ENCODE measurements at regions not wholly inside any gene's neighbourhood (a gene's known extent, or its start where the extent isn't known, plus 50 kb on each side); places are given as distances from the start of the nearest gene placed in this dataset.

DNA sequence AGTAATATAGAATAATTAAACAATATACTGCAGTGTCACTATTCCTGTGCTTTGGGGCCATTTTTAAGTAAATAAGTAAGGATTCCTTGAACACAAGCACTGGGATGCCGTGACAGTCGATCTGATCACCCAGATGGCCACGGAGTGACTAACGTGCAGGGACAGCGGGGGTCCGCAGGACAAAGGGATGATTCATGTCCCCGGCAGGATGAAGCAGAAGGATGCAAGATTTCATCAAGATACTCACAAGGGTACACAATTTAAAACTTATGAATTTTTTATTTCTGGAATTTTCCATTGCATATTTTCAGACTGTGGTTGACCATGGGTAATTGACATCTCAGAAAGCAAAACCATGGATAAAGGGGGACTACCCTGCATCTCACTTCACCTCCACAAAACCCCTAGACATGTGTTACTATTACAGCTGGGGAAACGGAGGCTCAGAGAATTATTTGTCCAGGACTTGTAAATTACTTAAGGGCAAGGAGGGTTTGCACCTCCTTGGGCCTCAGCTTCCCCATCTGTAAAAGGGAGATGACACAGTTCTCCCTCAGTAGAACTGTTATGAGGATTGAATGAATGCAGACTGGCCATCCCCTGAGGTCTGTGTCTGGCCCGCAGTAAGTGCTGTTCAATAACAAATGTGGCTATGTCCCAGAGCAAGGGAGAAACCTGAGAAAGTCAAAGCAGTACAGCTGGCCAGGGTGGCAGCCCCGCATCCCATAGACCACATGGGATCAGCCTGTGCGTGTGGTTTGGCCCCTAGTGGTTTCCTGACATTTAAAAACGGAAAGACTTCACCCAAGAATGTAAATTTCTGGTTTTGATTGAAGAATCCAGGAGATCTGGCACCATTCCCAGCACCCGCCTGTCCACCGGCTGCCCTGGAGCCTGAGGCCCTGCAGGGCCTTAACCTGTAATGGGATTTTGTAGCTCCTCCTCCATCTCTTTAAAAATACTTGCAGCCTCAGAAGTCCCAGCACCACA lies 235.5 kb downstream of the BMP7 start:
- peaks cover 19% of the 10 kb centered on the region for H3K27me3 Mint-ChIP-seq (ENCODE audit: insufficient read depth, low read depth)
- H3K4me3 Mint-ChIP-seq, result no peak overlapping the region
- no peaks in the 10 kb centered on the region for H3K36me3 ChIP-seq
- H2AFZ ChIP-seq (replicated peaks), result peak overlapping the region; percentile 23
- H3K4me1 Mint-ChIP-seq, result peaks cover 60% of the 10 kb centered on the region
- no peak for DNase-seq (ENCODE audit: low spot score)
- H3K27ac Mint-ChIP-seq, result no peak overlapping the region
- no peak overlapping the region for H3K27ac ChIP-seq
- TF ChIP-seq, protein P1, sequence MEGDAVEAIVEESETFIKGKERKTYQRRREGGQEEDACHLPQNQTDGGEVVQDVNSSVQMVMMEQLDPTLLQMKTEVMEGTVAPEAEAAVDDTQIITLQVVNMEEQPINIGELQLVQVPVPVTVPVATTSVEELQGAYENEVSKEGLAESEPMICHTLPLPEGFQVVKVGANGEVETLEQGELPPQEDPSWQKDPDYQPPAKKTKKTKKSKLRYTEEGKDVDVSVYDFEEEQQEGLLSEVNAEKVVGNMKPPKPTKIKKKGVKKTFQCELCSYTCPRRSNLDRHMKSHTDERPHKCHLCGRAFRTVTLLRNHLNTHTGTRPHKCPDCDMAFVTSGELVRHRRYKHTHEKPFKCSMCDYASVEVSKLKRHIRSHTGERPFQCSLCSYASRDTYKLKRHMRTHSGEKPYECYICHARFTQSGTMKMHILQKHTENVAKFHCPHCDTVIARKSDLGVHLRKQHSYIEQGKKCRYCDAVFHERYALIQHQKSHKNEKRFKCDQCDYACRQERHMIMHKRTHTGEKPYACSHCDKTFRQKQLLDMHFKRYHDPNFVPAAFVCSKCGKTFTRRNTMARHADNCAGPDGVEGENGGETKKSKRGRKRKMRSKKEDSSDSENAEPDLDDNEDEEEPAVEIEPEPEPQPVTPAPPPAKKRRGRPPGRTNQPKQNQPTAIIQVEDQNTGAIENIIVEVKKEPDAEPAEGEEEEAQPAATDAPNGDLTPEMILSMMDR (IDR thresholded peaks at IDR 0.05), result no peak
- TF ChIP-seq EZH2phosphoT487 (IDR thresholded peaks at IDR 0.05) (no peak), EZH2 (IDR thresholded peaks at IDR 0.05) (no peak)
- no peak overlapping the region for H3K4me2 ChIP-seq
- H3K27me3 ChIP-seq, result no peaks in the 10 kb centered on the region
- no peaks in the 10 kb centered on the region for H3F3A ChIP-seq (ENCODE audit: low read depth)
- H3K9ac ChIP-seq, result no peak overlapping the region
- H3K79me2 ChIP-seq (ENCODE audit: low read depth), result no peaks in the 10 kb centered on the region
- peaks cover 2% of the 10 kb centered on the region for H3K9me3 Mint-ChIP-seq
- no peaks in the 10 kb centered on the region for H3K9me3 ChIP-seq (ENCODE audit: low read depth)
- no peaks in the 10 kb centered on the region for H3K36me3 Mint-ChIP-seq
- H3K4me3 ChIP-seq, result no peak overlapping the region
- H4K20me1 ChIP-seq (ENCODE audit: low read depth), result no peaks in the 10 kb centered on the region
- peaks cover 34% of the 10 kb centered on the region for H3K4me1 ChIP-seq

DNA sequence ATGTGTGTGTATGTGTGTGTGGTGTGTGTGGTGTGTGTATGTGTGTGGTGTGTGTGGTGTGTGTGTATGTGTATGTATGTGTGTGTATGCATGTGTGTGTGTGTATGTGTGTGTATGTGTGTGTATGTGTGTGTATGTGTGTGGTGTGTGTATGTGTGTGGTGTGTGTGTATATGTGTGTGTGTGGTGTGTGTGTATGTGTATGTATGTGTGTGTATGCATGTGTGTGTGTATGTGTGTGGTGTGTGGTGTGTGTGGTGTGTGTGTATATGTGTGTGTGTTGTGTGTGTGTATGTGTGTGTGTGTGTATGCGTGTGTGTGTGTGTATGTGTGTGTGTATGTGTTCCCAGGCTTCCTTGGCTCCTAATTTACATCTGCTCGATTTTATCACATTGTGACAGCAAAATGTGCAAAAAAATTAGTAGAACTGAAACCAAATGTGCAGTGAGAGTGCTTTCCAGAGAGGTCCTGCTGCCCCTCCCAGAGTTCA lies 234.5 kb downstream of the BMP7 start:
- peak overlapping the region; percentile 4 for H3K27ac Mint-ChIP-seq
- H3K27ac ChIP-seq, result no peak overlapping the region
- H3K4me3 ChIP-seq, result no peak overlapping the region
- H3K4me1 ChIP-seq, result peaks cover 31% of the 10 kb centered on the region
- peaks cover 2% of the 10 kb centered on the region for H3K9me3 Mint-ChIP-seq
- no peak overlapping the region for H2AFZ ChIP-seq (replicated peaks)
- TF ChIP-seq, protein P1 (IDR thresholded peaks at IDR 0.05), result no peak
- TF ChIP-seq EZH2 (IDR thresholded peaks at IDR 0.05), result no peak
- TF ChIP-seq EZH2phosphoT487 (IDR thresholded peaks at IDR 0.05), result no peak
- no peaks in the 10 kb centered on the region for H3K27me3 ChIP-seq
- H3K4me3 Mint-ChIP-seq, result no peak overlapping the region
- H3F3A ChIP-seq (ENCODE audit: low read depth), result no peaks in the 10 kb centered on the region
- H3K9ac ChIP-seq, result no peak overlapping the region
- H3K4me2 ChIP-seq, result no peak overlapping the region
- H3K27me3 Mint-ChIP-seq (ENCODE audit: insufficient read depth, low read depth), result peaks cover 21% of the 10 kb centered on the region
- H3K36me3 ChIP-seq, result no peaks in the 10 kb centered on the region
- H3K36me3 Mint-ChIP-seq, result no peaks in the 10 kb centered on the region
- no peaks in the 10 kb centered on the region for H3K9me3 ChIP-seq (ENCODE audit: low read depth)
- H3K4me1 Mint-ChIP-seq, result peaks cover 55% of the 10 kb centered on the region
- no peak for DNase-seq (ENCODE audit: low spot score)
- no peaks in the 10 kb centered on the region for H3K79me2 ChIP-seq (ENCODE audit: low read depth)
- H4K20me1 ChIP-seq (ENCODE audit: low read depth), result no peaks in the 10 kb centered on the region

DNA sequence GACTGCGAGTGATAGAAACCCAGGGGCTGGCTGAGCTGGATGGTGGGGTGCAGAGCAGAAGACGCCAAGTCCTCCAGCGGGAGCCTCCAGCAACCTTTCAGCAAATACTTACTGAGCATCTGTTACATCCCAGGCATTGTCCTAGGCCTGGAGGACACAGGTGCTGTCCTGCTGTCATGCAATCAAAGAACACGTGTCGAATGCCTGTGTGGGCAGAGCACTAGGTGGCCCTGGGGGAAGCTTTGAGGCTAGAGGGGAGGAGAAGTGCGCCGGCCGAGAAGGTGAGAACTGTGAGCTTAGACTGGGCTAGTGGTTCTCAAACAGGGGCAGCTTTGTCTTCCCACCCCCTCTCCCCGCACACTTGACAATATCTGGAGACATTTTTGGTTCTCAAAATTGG lies 233.6 kb downstream of the BMP7 start:
- Histone ChIP-seq H3K27me3 (no peaks in the 10 kb centered on the region), H3K36me3 (no peaks in the 10 kb centered on the region), H3K27ac (no peak overlapping the region), H3F3A (ENCODE audit: low read depth) (no peaks in the 10 kb centered on the region), H3K4me1 (peaks cover 28% of the 10 kb centered on the region), H3K9ac (no peak overlapping the region), H3K4me2 (no peak overlapping the region), H2AFZ (replicated peaks) (no peak overlapping the region), H4K20me1 (ENCODE audit: low read depth) (no peaks in the 10 kb centered on the region), H3K4me3 (no peak overlapping the region), H3K79me2 (ENCODE audit: low read depth) (no peaks in the 10 kb centered on the region), H3K9me3 (ENCODE audit: low read depth) (no peaks in the 10 kb centered on the region)
- peaks cover 19% of the 10 kb centered on the region for H3K27me3 Mint-ChIP-seq (ENCODE audit: insufficient read depth, low read depth)
- H3K4me1 Mint-ChIP-seq, result peaks cover 49% of the 10 kb centered on the region
- H3K4me3 Mint-ChIP-seq, result no peak overlapping the region
- no peak overlapping the region for H3K27ac Mint-ChIP-seq
- TF ChIP-seq EZH2phosphoT487 (IDR thresholded peaks at IDR 0.05) (no peak), EZH2 (IDR thresholded peaks at IDR 0.05) (no peak)
- TF ChIP-seq, protein P1 (IDR thresholded peaks at IDR 0.05), result no peak
- H3K36me3 Mint-ChIP-seq, result no peaks in the 10 kb centered on the region
- peaks cover 2% of the 10 kb centered on the region for H3K9me3 Mint-ChIP-seq
- no peak for DNase-seq (ENCODE audit: low spot score)
